IPS-18c (cell line): ENCODE measurements at regions not wholly inside any gene's neighbourhood (a gene's known extent, or its start where the extent isn't known, plus 50 kb on each side); places are given as distances from the start of the nearest gene placed in this dataset.

ENCODE experiments used
- H3K4me3 ChIP-seq: 2 replicates; pipeline ENCODE4 v1.7.0; 2013; ENCODE audit warnings: low read depth, mild to moderate bottlenecking, low read length, moderate library complexity; ENCODE audit not compliant: insufficient read depth
- H3K9me3 ChIP-seq: one replicate; pipeline ENCODE4 v1.6.1; 2013; ENCODE audit warnings: mild to moderate bottlenecking, low read length, moderate library complexity; ENCODE audit not compliant: control insufficient read depth, insufficient read depth

DNA sequence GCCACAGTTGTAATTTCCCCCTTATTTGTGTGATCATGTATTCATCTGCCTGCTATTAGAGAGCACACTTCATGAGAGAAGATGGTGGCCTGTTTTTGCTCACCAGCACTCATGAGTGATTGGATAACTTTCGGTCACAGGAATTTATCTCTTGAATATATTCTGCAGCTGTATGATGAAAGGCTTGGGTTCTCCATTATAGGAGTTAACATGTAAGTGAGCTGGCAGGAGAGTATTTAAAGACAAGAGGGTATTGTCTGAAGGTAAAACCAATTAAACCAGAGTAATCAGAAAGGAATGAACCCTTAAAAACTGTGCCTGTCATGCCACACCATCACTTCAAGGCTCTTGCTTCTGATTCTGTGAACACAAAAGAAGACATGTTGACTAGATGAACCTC lies 574.9 kb upstream of the CAMK1G start:
- H3K9me3 ChIP-seq: no peaks in the 10 kb centered on the region
- H3K4me3 ChIP-seq: no peak overlapping the region

GRCh38 chr1:209010475-209011230 lies 572.9 kb upstream of the CAMK1G start:
- Histone ChIP-seq H3K9me3 (no peaks in the 10 kb centered on the region), H3K4me3 (no peak overlapping the region)

DNA sequence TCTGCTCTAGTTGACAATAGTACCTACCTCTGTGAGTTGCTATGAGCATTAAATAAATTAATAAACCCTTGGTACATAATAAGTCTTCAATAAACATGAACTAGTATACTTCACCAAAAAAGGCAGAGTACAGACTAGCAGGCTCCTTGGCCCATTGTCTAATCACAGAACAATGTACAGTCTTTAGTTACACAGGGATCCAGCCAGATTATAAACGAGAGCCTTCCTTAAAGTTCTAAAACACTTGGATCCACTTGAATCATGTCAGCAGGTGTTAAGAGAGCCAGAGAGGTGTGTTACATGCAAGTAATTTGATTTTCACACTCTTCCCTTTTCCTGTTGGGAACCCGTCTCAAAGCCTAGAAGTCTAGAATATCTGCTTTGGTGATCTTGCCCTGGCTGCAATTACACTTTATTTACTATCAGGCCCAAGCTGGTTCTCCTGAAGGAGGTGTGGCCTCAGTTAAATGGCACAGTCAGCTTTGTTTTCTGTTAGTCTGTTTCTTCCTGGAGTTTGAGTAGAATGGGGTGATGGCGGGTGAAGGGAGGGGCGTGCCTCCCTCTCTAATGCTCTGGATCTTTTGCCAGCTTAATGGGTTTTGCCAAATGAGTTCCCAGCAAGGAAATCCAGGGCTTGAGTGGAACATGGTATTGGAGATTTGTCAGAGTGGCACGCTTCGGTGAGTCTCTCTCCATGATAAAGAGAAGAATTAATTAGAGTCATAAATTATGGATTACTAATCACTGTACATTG lies 570.9 kb upstream of the CAMK1G start:
- Histone ChIP-seq H3K4me3 (no peak overlapping the region), H3K9me3 (no peaks in the 10 kb centered on the region)

GRCh38 chr1:209015092-209015491 lies 568.4 kb upstream of the CAMK1G start:
- Histone ChIP-seq H3K9me3 (peaks cover 4% of the 10 kb centered on the region), H3K4me3 (no peak overlapping the region)

GRCh38 chr1:209021622-209022021 lies 561.9 kb upstream of the CAMK1G start:
- no peak overlapping the region for H3K4me3 ChIP-seq
- peaks cover 9% of the 10 kb centered on the region for H3K9me3 ChIP-seq

DNA sequence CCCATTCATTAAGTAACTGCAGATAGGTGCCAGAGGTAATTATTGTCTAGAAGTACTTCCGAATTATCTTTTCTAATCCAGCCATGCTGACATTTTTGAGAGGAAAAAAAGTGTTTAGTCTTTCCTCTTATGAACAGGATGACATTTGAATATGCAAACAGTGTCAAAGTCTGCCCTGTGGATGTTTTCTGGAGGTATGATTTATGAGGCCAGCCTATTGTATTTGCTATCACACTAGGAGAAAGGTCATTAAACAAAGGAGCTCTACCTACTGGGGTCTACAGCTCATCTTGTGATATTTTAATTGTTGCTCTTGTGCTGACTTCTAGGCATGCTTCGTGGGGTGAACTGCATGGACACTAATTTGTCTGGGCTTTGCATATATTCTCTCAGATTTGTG lies 559.7 kb upstream of the CAMK1G start:
- peaks cover 12% of the 10 kb centered on the region for H3K9me3 ChIP-seq

DNA sequence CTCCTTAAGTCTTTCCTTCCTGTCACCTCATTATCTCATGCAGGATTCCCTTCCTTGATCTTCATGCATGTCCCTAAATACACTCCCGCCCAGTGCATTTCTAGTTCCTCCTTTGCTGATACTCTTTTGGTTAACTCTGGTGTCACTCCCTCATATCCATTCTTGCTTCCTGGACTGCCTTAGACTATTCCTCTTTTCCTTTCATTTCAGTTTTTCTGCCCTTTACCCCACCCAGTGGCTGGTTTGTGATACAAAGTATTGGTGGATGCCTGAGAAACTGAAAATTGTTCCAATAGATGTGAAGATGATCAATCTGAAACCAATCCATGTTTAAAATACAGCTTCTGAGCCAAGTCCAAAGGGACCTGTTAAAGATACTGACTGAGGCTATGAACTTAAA lies 553.8 kb upstream of the CAMK1G start:
- Histone ChIP-seq H3K4me3 (no peak overlapping the region), H3K9me3 (peaks cover 3% of the 10 kb centered on the region)

More for the DNA sequence above, 559.7 kb upstream of the CAMK1G start:
- H3K4me3 ChIP-seq: no peak overlapping the region

- Histone ChIP-seq H3K4me3 (no peak overlapping the region), H3K9me3 (peaks cover 3% of the 10 kb centered on the region)
Observed at GRCh38 chr1:209030454-209031167, 552.9 kb upstream of the CAMK1G start.

DNA sequence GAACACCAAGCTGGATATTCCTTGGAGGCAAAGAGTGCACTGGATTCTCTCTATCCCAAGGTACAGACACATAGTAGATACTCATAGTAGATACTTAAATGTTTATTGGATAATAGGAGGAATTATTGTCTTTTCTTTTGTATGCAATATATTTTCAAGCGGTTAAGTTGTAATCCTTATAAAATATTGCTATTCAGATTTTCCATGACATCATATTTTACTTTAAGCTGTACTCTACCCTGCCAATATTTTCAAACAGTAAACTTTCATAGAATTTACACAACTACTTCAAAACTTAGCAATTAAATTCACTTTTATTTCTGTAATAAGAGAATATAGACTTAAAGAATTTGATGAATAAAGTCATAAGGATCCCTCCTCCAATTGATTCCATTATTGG lies 546.5 kb upstream of the CAMK1G start:
- H3K9me3 ChIP-seq: no peaks in the 10 kb centered on the region

DNA sequence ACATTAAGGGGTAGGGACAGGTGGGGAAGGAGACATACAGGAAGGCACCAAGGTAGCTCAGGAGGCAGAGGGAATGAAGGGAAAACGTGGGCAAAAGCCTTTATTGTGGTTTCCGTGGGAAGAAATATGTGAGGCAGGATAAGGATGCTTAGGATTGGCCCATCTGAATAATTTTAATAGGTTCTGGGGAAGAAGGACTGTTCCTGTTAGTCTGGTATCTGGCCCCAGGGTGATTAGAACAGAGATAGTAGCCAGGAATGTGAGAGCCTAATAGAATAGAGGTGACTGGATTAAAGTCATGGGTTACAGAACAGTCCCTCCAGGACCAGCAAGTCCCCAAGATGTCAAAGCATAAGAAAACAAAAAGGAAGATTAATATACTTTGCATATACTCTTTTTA lies 545.2 kb upstream of the CAMK1G start:
- H3K4me3 ChIP-seq: no peak overlapping the region
- no peaks in the 10 kb centered on the region for H3K9me3 ChIP-seq

More for the DNA sequence above, 546.5 kb upstream of the CAMK1G start:
- H3K4me3 ChIP-seq: no peak overlapping the region

GRCh38 chr1:209038735-209039134 lies 544.8 kb upstream of the CAMK1G start:
- H3K9me3 ChIP-seq: no peaks in the 10 kb centered on the region
- H3K4me3 ChIP-seq: no peak overlapping the region

DNA sequence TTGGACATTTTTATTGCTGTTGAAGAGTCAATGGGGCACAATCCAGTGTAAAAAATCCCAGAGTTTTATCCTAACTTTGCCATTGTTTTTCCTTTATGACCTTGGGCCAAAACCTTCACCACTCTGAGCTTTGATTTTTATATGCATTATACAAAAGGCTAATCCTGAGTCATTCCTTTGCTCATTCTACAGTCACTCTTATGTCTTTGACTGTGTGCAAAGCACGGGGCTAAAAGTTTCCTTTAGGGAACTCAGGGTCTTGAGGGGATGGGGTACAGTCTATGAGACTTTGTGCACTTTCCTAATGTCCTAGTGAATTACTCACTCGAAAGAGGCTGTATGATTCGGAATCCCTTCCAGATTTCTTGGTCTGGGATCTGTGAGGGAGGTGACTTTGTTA lies 543.2 kb upstream of the CAMK1G start:
- H3K9me3 ChIP-seq: no peaks in the 10 kb centered on the region
- H3K4me3 ChIP-seq: no peak overlapping the region

- no peaks in the 10 kb centered on the region for H3K9me3 ChIP-seq
- H3K4me3 ChIP-seq: no peak overlapping the region
Observed at GRCh38 chr1:209041927-209042326, 541.6 kb upstream of the CAMK1G start.

DNA sequence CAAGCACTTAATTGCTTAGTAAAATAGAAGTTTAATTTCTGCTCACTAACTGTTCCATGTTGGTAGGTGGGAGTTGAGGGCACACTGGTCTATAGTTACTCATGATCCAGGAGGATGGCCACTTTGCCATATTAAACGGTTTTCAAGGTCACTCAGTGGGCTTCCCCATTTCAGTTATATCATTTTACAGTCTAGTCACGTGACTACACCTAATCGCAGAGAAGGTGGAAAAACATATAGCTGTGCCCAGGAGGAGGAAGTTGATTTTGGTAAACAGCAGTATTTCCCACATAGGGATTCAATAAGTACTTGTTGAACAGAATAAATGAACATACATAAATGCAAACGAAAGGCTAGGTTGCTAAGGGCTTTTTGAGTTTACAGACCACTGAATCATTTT lies 541.1 kb upstream of the CAMK1G start:
- H3K4me3 ChIP-seq: no peak overlapping the region
- H3K9me3 ChIP-seq: no peaks in the 10 kb centered on the region

- H3K9me3 ChIP-seq: no peaks in the 10 kb centered on the region
- H3K4me3 ChIP-seq: no peak overlapping the region
Observed at GRCh38 chr1:209045331-209046057, 538.0 kb upstream of the CAMK1G start.

- H3K9me3 ChIP-seq: no peaks in the 10 kb centered on the region
Observed at GRCh38 chr1:209046058-209046417, 537.5 kb upstream of the CAMK1G start.

DNA sequence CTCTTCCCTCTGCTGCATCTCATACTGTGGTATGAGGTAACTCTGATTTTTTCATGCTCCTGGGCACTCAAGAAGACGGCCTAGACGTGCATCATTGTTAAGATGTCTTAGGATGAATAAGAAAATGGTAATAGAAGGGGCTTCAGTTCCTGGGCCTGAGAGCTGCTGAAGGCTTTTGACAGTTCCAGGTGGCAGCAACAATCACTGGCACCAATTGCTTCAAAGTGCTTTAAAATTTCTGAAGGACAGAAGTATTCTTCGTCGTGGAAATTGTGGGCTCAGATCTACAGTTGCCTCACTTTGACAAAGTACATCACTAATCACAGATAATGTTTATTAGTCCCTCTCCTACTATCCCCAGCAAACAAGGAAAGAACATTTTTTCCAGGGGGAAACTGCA lies 536.6 kb upstream of the CAMK1G start:
- Histone ChIP-seq H3K9me3 (no peaks in the 10 kb centered on the region), H3K4me3 (no peak overlapping the region)

More at GRCh38 chr1:209046058-209046417, 537.5 kb upstream of the CAMK1G start:
- H3K4me3 ChIP-seq: no peak overlapping the region
